AG10803 (cell line): ENCODE measurements at regions not wholly inside any gene's neighbourhood (a gene's known extent, or its start where the extent isn't known, plus 50 kb on each side); places are given as distances from the start of the nearest gene placed in this dataset.

Experiments
- DNase-seq: peaks from one replicate; pipeline ENCODE4 v3.0.0; 2010; ENCODE audit warnings: low read depth
- H3K4me3 ChIP-seq: 2 replicates; pipeline ENCODE4 v1.5.1; 2011; ENCODE audit warnings: mild to moderate bottlenecking, low read length, control low read depth
- TF ChIP-seq, protein P1 (sequence below): conservative IDR thresholded peaks from 2 replicates; pipeline ENCODE4 v1.5.1; 2011; ENCODE audit warnings: mild to moderate bottlenecking, low read length, control low read depth, inconsistent platforms

DNA sequence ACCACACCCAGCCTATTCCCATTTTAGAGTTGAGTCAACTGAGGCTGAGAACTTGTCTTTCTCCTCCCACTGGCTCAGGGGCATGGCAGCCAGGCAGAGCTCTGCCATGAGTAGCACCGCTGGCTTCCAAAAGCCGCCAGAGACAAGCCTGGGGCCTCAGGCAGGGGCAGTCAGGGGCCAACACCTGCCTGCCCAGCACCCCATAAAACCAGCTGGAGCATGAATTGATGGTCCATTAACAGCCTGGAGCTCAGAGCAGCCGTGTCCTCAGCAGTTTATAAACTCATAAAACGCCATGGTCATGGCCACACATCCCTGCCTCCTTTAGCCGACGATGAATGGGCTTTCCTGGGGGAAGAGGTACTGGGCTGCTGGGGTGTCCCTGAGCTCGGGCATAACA, 50.6 kb upstream of the PAX7 start:
- TF ChIP-seq, protein P1, sequence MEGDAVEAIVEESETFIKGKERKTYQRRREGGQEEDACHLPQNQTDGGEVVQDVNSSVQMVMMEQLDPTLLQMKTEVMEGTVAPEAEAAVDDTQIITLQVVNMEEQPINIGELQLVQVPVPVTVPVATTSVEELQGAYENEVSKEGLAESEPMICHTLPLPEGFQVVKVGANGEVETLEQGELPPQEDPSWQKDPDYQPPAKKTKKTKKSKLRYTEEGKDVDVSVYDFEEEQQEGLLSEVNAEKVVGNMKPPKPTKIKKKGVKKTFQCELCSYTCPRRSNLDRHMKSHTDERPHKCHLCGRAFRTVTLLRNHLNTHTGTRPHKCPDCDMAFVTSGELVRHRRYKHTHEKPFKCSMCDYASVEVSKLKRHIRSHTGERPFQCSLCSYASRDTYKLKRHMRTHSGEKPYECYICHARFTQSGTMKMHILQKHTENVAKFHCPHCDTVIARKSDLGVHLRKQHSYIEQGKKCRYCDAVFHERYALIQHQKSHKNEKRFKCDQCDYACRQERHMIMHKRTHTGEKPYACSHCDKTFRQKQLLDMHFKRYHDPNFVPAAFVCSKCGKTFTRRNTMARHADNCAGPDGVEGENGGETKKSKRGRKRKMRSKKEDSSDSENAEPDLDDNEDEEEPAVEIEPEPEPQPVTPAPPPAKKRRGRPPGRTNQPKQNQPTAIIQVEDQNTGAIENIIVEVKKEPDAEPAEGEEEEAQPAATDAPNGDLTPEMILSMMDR: no peak
- no peak overlapping the region for H3K4me3 ChIP-seq
- no peak for DNase-seq

DNA sequence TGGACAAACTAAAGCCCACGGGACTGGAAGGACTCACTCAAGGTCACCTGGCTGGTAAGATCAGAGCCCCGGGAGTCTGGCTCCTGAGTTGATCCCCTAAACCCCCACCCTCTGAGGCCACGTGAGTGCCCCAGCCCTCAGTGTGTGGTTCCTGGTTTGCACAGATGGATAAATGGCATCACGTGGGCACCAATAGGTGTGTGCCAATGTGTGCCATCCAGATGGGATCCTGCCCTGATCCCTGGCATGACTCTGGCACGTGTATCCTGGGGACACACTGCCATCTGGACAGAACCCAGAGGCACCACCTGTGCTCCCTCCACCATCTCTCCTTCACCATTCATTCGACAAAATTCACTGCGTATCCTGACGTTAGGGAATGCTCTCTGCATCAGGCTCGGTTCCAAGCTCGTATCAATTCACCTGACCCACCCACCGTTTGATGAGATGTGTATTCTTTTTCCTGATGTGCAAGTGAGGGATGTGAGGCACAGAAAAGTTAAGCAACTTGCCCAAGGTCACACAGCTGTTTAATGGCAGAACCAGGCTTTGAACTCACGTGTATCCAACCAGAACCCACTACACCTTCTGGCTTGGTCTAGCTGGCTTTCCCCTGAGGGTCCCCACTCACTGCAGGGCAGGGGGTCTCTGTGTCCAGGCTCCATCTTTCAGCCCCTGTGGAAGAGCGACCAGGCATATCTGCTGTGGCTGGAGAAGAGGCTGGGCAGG, 49.8 kb upstream of the PAX7 start:
- DNase-seq: no peak
- TF ChIP-seq, protein P1: no peak
- no peak overlapping the region for H3K4me3 ChIP-seq
